Right lobe of liver (tissue), 6 donors: ENCODE measurements at regions not wholly inside any gene's neighbourhood (a gene's known extent, or its start where the extent isn't known, plus 50 kb on each side); places are given as distances from the start of the nearest gene placed in this dataset.

ENCODE experiments used
- ATAC-seq, 4 donors: fragments of 200-7000 bp; cut with Tn5 transposase; one replicate each; pipeline ENCODE4 v1.9.1; 2020; ENCODE audit warnings: mild to moderate bottlenecking in 4 of 4, moderate library complexity in 4 of 4
- DNase-seq, 3 donors: peaks; one replicate each; pipeline ENCODE4 v3.0.0-alpha.2; 2020
- H3K27ac ChIP-seq, 3 donors: fragments of 200-600 bp; one replicate each; pipeline ENCODE4 v1.8.0; 2022
- H3K27me3 ChIP-seq, 2 donors: fragments of 200-600 bp; one replicate each; pipeline ENCODE4 v1.8.0; 2022
- H3K36me3 ChIP-seq, 4 donors: fragments of 200-600 bp; sonication (generic) in 1 of 4; one replicate each; pipeline versions ENCODE4 v1.5.1 to v1.8.0; 2017 to 2022; ENCODE audit warnings: control low read depth in 1 of 4
- H3K4me1 ChIP-seq, 4 donors: fragments of 200-600 bp; sonication (generic) in 1 of 4; one replicate each; pipeline versions ENCODE4 v1.5.1 to v1.8.0; 2017 to 2022; ENCODE audit warnings: control low read depth in 1 of 4
- H3K4me3 ChIP-seq, 3 donors: fragments of 200-600 bp; one replicate each; pipeline ENCODE4 v1.8.0; 2022
- H3K9me3 ChIP-seq, 4 donors: fragments of 200-600 bp; sonication (generic) in 1 of 4; one replicate each; pipeline versions ENCODE4 v1.5.1 to v1.8.0; 2017 to 2022; ENCODE audit warnings: control low read depth in 1 of 4
- CTCF ChIP-seq, 4 donors: fragments of 200-600 bp in 3 of 4; fragments of 450-650 bp in 1 of 4; IDR thresholded peaks; one replicate each; pipeline versions ENCODE4 v1.5.1 to v1.8.0; 2016 to 2022; ENCODE audit warnings: antibody characterized with exemption in 4 of 4, mild to moderate bottlenecking in 2 of 4
- POLR2A ChIP-seq: fragments of 450-650 bp; IDR thresholded peaks from one replicate; pipeline ENCODE4 v1.6.1; 2017; ENCODE audit warnings: antibody characterized with exemption, mild to moderate bottlenecking
- WGBS: methylation state at CpG from one replicate; pipeline ENCODE4 v1.1.6; 2018; ENCODE audit warnings: low coverage, low lambda C conversion rate; ENCODE audit not compliant: insufficient coverage; ENCODE audit errors: missing lambda C conversion rate; 5-methylcytosine and 5-hydroxymethylcytosine counted together
- intact Hi-C, 2 donors: fragments of 100-400 bp; cut with DNase I; formaldehyde crosslinking; loops; one replicate each; pipeline versions ENCODE4 v1.11.2 to v1.14.1; 2022
- donor health status: DM: no; HTN: yes; CAD: no.
- donor health status: DM: no; HTN: no; CAD: no.
- donor health status: DM: no; HTN: no; CAD: no.
- donor health status: DM: no; HTN: yes; CAD: no.
- donor health status: DM: no; HTN: yes; CAD: no.

DNA sequence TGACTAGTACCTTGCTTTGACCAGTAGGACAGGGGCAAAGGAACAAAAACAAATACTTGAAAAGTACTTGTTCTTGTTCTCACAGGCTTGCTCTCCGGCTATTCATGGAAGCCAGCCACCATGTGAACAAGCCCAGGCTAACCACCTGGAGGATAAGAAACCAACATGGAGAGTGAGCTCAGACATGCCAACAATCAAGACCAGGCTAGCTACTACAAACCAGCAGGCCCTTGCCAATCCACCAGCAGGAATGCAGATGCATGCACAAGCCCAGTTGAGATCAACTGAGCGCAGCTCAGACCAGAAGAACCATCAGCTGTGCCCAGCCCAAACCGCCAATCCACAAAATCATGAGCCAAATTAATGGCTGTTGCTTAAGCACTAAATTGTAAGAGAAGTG, 180.1 kb upstream of the ISX start:
- Histone ChIP-seq H3K9me3 (no peaks in the 10 kb centered on the region), H3K27ac (no peak overlapping the region), H3K36me3 (no peaks in the 10 kb centered on the region), H3K27me3 (no peaks in the 10 kb centered on the region), H3K4me1 (no peaks in the 10 kb centered on the region), H3K4me3 (no peak overlapping the region)
- intact Hi-C loops: no loop called here
- TF ChIP-seq CTCF (IDR thresholded peaks at IDR 0.05) (no peak), POLR2A (no peak)
- 69% methylated on average over 3 of the region's 3 CpGs for WGBS
- ATAC-seq (no peak), DNase-seq (no peak)

GRCh38 chr22:34886391-34886790, 179.6 kb upstream of the ISX start:
- H3K36me3 ChIP-seq: no peaks in the 10 kb centered on the region
- WGBS: 54% methylated on average over 2 of the region's 2 CpGs

DNA sequence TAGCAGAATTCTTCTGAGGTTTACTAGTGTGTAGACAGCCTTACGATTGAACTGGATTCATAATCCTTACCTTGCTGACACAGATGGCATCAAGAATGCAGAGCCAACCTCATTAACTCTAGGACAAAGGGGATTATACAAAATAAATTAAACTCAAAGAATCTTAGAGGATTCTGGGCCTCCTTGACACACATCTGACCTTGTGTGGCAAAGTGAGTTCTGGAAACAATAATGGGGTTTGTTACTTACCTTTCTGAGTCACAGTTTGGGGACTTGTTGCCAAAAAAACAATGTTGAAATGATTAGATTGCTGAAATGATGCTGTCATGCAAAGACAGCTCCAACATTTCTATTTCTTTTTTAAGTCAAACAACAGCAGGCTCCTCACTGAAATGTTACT, 179.1 kb upstream of the ISX start:
- H3K27ac ChIP-seq: no peak overlapping the region
- ATAC-seq: no peak

More at GRCh38 chr22:34886391-34886790, 179.6 kb upstream of the ISX start:
- DNase-seq (no peak), ATAC-seq (no peak)
- Histone ChIP-seq H3K9me3 (no peaks in the 10 kb centered on the region), H3K4me1 (no peaks in the 10 kb centered on the region), H3K27ac (no peak overlapping the region), H3K27me3 (no peaks in the 10 kb centered on the region), H3K4me3 (no peak overlapping the region)
- TF ChIP-seq POLR2A: no peak
- TF ChIP-seq CTCF (IDR thresholded peaks at IDR 0.05): no peak
- intact Hi-C loops: no loop called here

GRCh38 chr22:34897126-34897525, 168.8 kb upstream of the ISX start:
- ATAC-seq (no peak), DNase-seq (no peak)
- no peaks in the 10 kb centered on the region for H3K27me3 ChIP-seq
- no peaks in the 10 kb centered on the region for H3K4me1 ChIP-seq
- H3K36me3 ChIP-seq: no peaks in the 10 kb centered on the region
- intact Hi-C loops: no loop called here
- H3K9me3 ChIP-seq: no peaks in the 10 kb centered on the region
- TF ChIP-seq POLR2A: no peak
- TF ChIP-seq CTCF (IDR thresholded peaks at IDR 0.05): no peak
- no peak overlapping the region for H3K4me3 ChIP-seq
- 20% methylated on average over 1 of the region's 1 CpG for WGBS
- no peak overlapping the region for H3K27ac ChIP-seq

More for the DNA sequence above, 179.1 kb upstream of the ISX start:
- Histone ChIP-seq H3K4me3 (no peak overlapping the region), H3K27me3 (no peaks in the 10 kb centered on the region), H3K36me3 (no peaks in the 10 kb centered on the region), H3K9me3 (no peaks in the 10 kb centered on the region), H3K4me1 (no peaks in the 10 kb centered on the region)
- DNase-seq: no peak
- TF ChIP-seq POLR2A (no peak), CTCF (IDR thresholded peaks at IDR 0.05) (no peak)
- intact Hi-C loops: no loop called here
- WGBS: 47% methylated on average over 1 of the region's 1 CpG

DNA sequence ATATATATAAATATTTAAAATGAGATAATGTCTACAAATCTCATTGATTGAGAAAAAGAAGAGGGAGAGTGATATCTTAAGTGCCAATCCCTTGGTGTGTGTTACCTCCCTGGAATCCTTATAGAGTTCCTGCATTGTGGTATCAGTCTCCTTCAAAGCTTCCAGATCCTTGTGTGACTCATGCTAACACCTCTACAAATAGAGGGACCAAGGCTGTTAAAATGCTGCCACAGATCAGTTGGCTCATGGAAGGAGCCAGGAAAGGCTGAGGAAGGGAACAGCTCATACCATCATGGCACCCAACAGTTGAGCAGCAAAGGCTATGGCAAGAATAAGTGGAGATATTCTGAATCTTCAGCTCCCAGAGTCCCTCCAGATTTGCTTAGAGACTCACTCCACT, 163.6 kb upstream of the ISX start:
- H3K4me3 ChIP-seq: no peak overlapping the region
- H3K4me1 ChIP-seq: no peaks in the 10 kb centered on the region
- TF ChIP-seq POLR2A (no peak), CTCF (IDR thresholded peaks at IDR 0.05) (no peak)
- no peaks in the 10 kb centered on the region for H3K36me3 ChIP-seq
- intact Hi-C loops: no loop called here
- ATAC-seq: no peak
- H3K27me3 ChIP-seq: no peaks in the 10 kb centered on the region
- DNase-seq: no peak
- no peaks in the 10 kb centered on the region for H3K9me3 ChIP-seq
- H3K27ac ChIP-seq: no peak overlapping the region
